ENCODE measurements at regions not wholly inside any gene's neighbourhood (a gene's known extent, or its start where the extent isn't known, plus 50 kb on each side); places are given as distances from the start of the nearest gene placed in this dataset.

DNA sequence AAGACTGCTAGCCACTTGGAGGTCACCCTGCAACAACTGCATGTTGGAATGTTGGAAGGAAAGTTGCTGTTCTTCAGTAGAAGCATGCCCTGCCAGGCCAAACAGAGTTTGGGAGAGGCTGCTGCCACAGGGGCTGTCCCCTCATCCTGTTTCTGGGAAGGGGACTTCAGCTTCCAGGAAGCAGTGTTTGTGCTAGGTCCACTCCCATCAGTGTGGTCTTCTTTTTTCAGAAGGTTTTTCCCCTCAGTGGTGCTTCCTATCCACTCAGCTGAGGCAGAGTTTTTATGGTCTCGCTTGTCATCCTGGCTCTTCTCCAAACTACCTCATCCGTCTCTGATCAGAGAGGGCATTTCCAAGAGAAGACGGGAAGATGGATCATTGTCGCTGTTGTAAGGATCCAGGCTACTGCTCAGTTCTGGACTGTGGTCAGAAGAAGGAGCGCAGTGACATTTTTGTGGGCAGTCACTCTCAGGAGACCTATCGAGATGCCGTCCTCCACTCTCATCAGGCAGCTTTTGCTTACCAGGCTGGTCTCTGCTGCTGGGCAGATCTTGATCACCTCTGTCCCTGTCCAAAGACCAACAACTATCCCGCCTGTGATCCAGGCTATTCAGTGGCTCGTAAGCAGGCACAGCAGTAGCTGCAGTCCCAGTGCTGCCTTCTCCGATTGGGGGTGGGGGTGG is 97.8 kb upstream of the C5orf63 start:
- no peak for TF ChIP-seq CTCF (conservative IDR thresholded peaks at IDR 0.05; ENCODE audit: low read depth, low read length)
- TF ChIP-seq EZH2 (IDR thresholded peaks at IDR 0.05; ENCODE audit: borderline replicate concordance, low read depth, low read length, poor library complexity, severe bottlenecking) = no peak

All from A673 (cell line).